HFFc6 (cell line): ENCODE measurements at regions not wholly inside any gene's neighbourhood (a gene's known extent, or its start where the extent isn't known, plus 50 kb on each side); places are given as distances from the start of the nearest gene placed in this dataset.

Source experiments
- DNase-seq: peaks from one replicate; pipeline ENCODE4 v3.0.0-alpha.2; 2018
- H3K27ac Mint-ChIP-seq: 2 replicates; pipeline ENCODE4 v1.8.0; 2020; ENCODE audit warnings: mild to moderate bottlenecking, mixed read lengths
- H3K27me3 Mint-ChIP-seq: 2 replicates; pipeline ENCODE4 v1.8.0; 2021; ENCODE audit warnings: mild to moderate bottlenecking, moderate library complexity, mixed read lengths; ENCODE audit not compliant: insufficient read depth
- H3K36me3 Mint-ChIP-seq: 2 replicates; pipeline ENCODE4 v1.8.0; 2021; ENCODE audit warnings: low read depth, mixed read lengths
- H3K4me1 Mint-ChIP-seq: 2 replicates; pipeline ENCODE4 v1.8.0; 2020; ENCODE audit warnings: low read depth, mixed read lengths
- H3K4me3 Mint-ChIP-seq: 2 replicates; pipeline ENCODE4 v1.8.0; 2020; ENCODE audit warnings: mild to moderate bottlenecking, moderate library complexity, mixed read lengths
- H3K9me3 Mint-ChIP-seq: 2 replicates; pipeline ENCODE4 v1.8.0; 2020; ENCODE audit warnings: mild to moderate bottlenecking, mixed read lengths
- CTCF ChIP-seq: fragments of 200-600 bp; sonication (generic); IDR thresholded peaks from 2 replicates; pipeline ENCODE4 v1.5.0; 2021; ENCODE audit warnings: antibody characterized with exemption, mild to moderate bottlenecking

GRCh38 chr5:6814816-6815215, 101.6 kb downstream of the TENT4A start:
- no peak overlapping the region for H3K4me3 Mint-ChIP-seq
- no peak for DNase-seq
- H3K4me1 Mint-ChIP-seq, result 0 out of 2 replicates have a peak, but pooled peaks cover 5% of the 10 kb centered on the region
- H3K36me3 Mint-ChIP-seq, result no peaks in the 10 kb centered on the region
- no peak for TF ChIP-seq CTCF
- no peak overlapping the region for H3K27ac Mint-ChIP-seq
- peaks cover 11% of the 10 kb centered on the region for H3K27me3 Mint-ChIP-seq
- H3K9me3 Mint-ChIP-seq, result no peaks in the 10 kb centered on the region

- Mint-ChIP-seq H3K9me3 (peaks cover 6% of the 10 kb centered on the region), H3K27me3 (peaks cover 27% of the 10 kb centered on the region), H3K36me3 (peaks cover 10% of the 10 kb centered on the region; the same call in 1 of the 2 replicates), H3K27ac (no peak overlapping the region), H3K4me3 (no peak overlapping the region), H3K4me1 (0 out of 2 replicates have a peak, but pooled peaks cover 5% of the 10 kb centered on the region)
- no peak for DNase-seq
- peak; percentile 40; the same call in 1 of the 2 replicates for TF ChIP-seq CTCF
Observed at GRCh38 chr5:6818594-6819511, 105.6 kb downstream of the TENT4A start.

- TF ChIP-seq CTCF, result no peak
- no peak overlapping the region for H3K27ac Mint-ChIP-seq
- no peak for DNase-seq
- 0 out of 2 replicates have a peak, but pooled peaks cover 5% of the 10 kb centered on the region for H3K4me1 Mint-ChIP-seq
- peaks cover 24% of the 10 kb centered on the region for H3K27me3 Mint-ChIP-seq
- peaks cover 10% of the 10 kb centered on the region; the same call in 1 of the 2 replicates for H3K36me3 Mint-ChIP-seq
- no peak overlapping the region for H3K4me3 Mint-ChIP-seq
- peaks cover 6% of the 10 kb centered on the region for H3K9me3 Mint-ChIP-seq
Observed at GRCh38 chr5:6819521-6819920, 106.3 kb downstream of the TENT4A start.

- H3K36me3 Mint-ChIP-seq, result peaks cover 10% of the 10 kb centered on the region; the same call in 1 of the 2 replicates
- H3K9me3 Mint-ChIP-seq, result peaks cover 6% of the 10 kb centered on the region
- H3K4me3 Mint-ChIP-seq, result no peak overlapping the region
- TF ChIP-seq CTCF, result peak; percentile 88
- no peak overlapping the region for H3K27ac Mint-ChIP-seq
- peaks cover 23% of the 10 kb centered on the region for H3K27me3 Mint-ChIP-seq
- 0 out of 2 replicates have a peak, but pooled peaks cover 5% of the 10 kb centered on the region for H3K4me1 Mint-ChIP-seq
- no peak for DNase-seq
Observed at GRCh38 chr5:6820851-6821479, 107.7 kb downstream of the TENT4A start.

GRCh38 chr5:6822068-6822467, 108.8 kb downstream of the TENT4A start:
- 0 out of 2 replicates have a peak, but pooled peaks cover 5% of the 10 kb centered on the region for H3K4me1 Mint-ChIP-seq
- no peak for DNase-seq
- peaks cover 6% of the 10 kb centered on the region for H3K9me3 Mint-ChIP-seq
- H3K27me3 Mint-ChIP-seq, result peaks cover 29% of the 10 kb centered on the region
- TF ChIP-seq CTCF, result no peak
- no peak overlapping the region for H3K4me3 Mint-ChIP-seq
- no peak overlapping the region for H3K27ac Mint-ChIP-seq
- peaks cover 10% of the 10 kb centered on the region; the same call in 1 of the 2 replicates for H3K36me3 Mint-ChIP-seq
